ENCODE measurements at regions not wholly inside any gene's neighbourhood (a gene's known extent, or its start where the extent isn't known, plus 50 kb on each side); places are given as distances from the start of the nearest gene placed in this dataset.

GRCh38 chr18:65093346-65093745, 657.5 kb upstream of the CDH7 start:
- intact Hi-C loops (cut with micrococcal nuclease) = loop anchor here (2.0 to 5.0 kb wide), 2 partner anchors 996 to 1057 kb away; no protein-coding TSS in a partner anchor
- Mint-ChIP-seq H3K9me3 (peaks cover 2% of the 10 kb centered on the region), H3K36me3 (ENCODE audit: low read depth) (no peaks in the 10 kb centered on the region)

GRCh38 chr18:65091744-65092329, 659.0 kb upstream of the CDH7 start:
- TF ChIP-seq CTCF (IDR thresholded peaks at IDR 0.05) = no peak
- H3K27me3 Mint-ChIP-seq = no peaks in the 10 kb centered on the region
- DNase-seq = no peak
- CTCF ChIA-PET = interaction anchor here (1.2 kb wide), 1 partner anchor 15 kb away, joined by 3 read pairs; no protein-coding TSS in a partner anchor
- POLR2A ChIA-PET = no interaction called here
- H3K27ac Mint-ChIP-seq = no peak overlapping the region
- H3K9me3 Mint-ChIP-seq = peaks cover 2% of the 10 kb centered on the region
- H3K4me3 Mint-ChIP-seq = no peak overlapping the region
- H3K36me3 Mint-ChIP-seq (ENCODE audit: low read depth) = no peaks in the 10 kb centered on the region
- ATAC-seq (ENCODE audit: low read depth) = no peak
- intact Hi-C loops (cut with micrococcal nuclease) = loop anchor here (2.0 to 5.0 kb wide), 2 partner anchors 995 to 1055 kb away; no protein-coding TSS in a partner anchor
- no peaks in the 10 kb centered on the region for H3K4me1 Mint-ChIP-seq

More at GRCh38 chr18:65093346-65093745, 657.5 kb upstream of the CDH7 start:
- CTCF ChIA-PET = no interaction called here
- DNase-seq = no peak
- ATAC-seq (ENCODE audit: low read depth) = no peak
- POLR2A ChIA-PET = no interaction called here
- no peak for TF ChIP-seq CTCF (IDR thresholded peaks at IDR 0.05)
- Mint-ChIP-seq H3K27me3 (no peaks in the 10 kb centered on the region), H3K4me1 (no peaks in the 10 kb centered on the region), H3K4me3 (no peak overlapping the region), H3K27ac (no peak overlapping the region)

GRCh38 chr18:65082907-65083306, 667.9 kb upstream of the CDH7 start:
- intact Hi-C loops (cut with micrococcal nuclease) = no loop called here
- no peak overlapping the region for H3K4me3 Mint-ChIP-seq
- H3K27me3 Mint-ChIP-seq = no peaks in the 10 kb centered on the region
- H3K4me1 Mint-ChIP-seq = no peaks in the 10 kb centered on the region
- ATAC-seq (ENCODE audit: low read depth) (no peak), DNase-seq (no peak)
- H3K27ac Mint-ChIP-seq = no peak overlapping the region
- ChIA-PET CTCF (no interaction called here), POLR2A (no interaction called here)
- H3K9me3 Mint-ChIP-seq = no peaks in the 10 kb centered on the region
- no peaks in the 10 kb centered on the region for H3K36me3 Mint-ChIP-seq (ENCODE audit: low read depth)
- TF ChIP-seq CTCF (IDR thresholded peaks at IDR 0.05) = no peak

GRCh38 chr18:65081786-65082185, 669.0 kb upstream of the CDH7 start:
- H3K4me1 Mint-ChIP-seq = no peaks in the 10 kb centered on the region
- intact Hi-C loops (cut with micrococcal nuclease) = no loop called here
- no peaks in the 10 kb centered on the region for H3K36me3 Mint-ChIP-seq (ENCODE audit: low read depth)
- no peak for ATAC-seq (ENCODE audit: low read depth)
- no peaks in the 10 kb centered on the region for H3K27me3 Mint-ChIP-seq
- ChIA-PET POLR2A (no interaction called here), CTCF (no interaction called here)
- no peak overlapping the region for H3K4me3 Mint-ChIP-seq
- no peak overlapping the region for H3K27ac Mint-ChIP-seq
- TF ChIP-seq CTCF (IDR thresholded peaks at IDR 0.05) = no peak
- no peaks in the 10 kb centered on the region for H3K9me3 Mint-ChIP-seq
- no peak for DNase-seq

GRCh38 chr18:65073060-65073550, 677.7 kb upstream of the CDH7 start:
- no peak overlapping the region for H3K27ac Mint-ChIP-seq
- CTCF ChIA-PET = no interaction called here
- H3K4me3 Mint-ChIP-seq = no peak overlapping the region

More at GRCh38 chr18:65073060-65073550, 677.7 kb upstream of the CDH7 start:
- DNase-seq (no peak), ATAC-seq (ENCODE audit: low read depth) (no peak)
- intact Hi-C loops (cut with micrococcal nuclease) = no loop called here
- no peak for TF ChIP-seq CTCF (IDR thresholded peaks at IDR 0.05)
- no peaks in the 10 kb centered on the region for H3K27me3 Mint-ChIP-seq
- peaks cover 2% of the 10 kb centered on the region for H3K9me3 Mint-ChIP-seq
- no peaks in the 10 kb centered on the region for H3K36me3 Mint-ChIP-seq (ENCODE audit: low read depth)
- H3K4me1 Mint-ChIP-seq = no peaks in the 10 kb centered on the region
- POLR2A ChIA-PET = no interaction called here
